ENCODE measurements at regions not wholly inside any gene's neighbourhood (a gene's known extent, or its start where the extent isn't known, plus 50 kb on each side); places are given as distances from the start of the nearest gene placed in this dataset.
A peak's percentile ranks its signal among the peaks of the same experiment; 100 is the strongest.

GRCh38 chr2:196449083-196449482 lies 190.4 kb upstream of the CCDC150 start:
- H3K9me3 ChIP-seq: no peaks in the 10 kb centered on the region
- H3K27me3 ChIP-seq: no peaks in the 10 kb centered on the region
- peaks cover 0 to 3% (median 0%) of the 10 kb centered on the region in 4 donors for H3K4me1 ChIP-seq
- DNase-seq: no peak
- H3K4me3 ChIP-seq: no peak overlapping the region
- WGBS, 2 donors (ENCODE audit: low coverage in 1 of 2): 76% methylated on average over 1 of the region's 1 CpG; no CpG with 5 or more reads in 1 of the 2 donors
- H3K36me3 ChIP-seq: no peaks in the 10 kb centered on the region
- H3K27ac ChIP-seq: no peak overlapping the region
- in situ Hi-C loops (cut with MboI; ENCODE audit: low pct_ligation_motif_present in 1 of 4, low pct_unique_long_range_greater_than_20kb in 1 of 4, low sequenced_read_pairs in 3 of 4) (no loop called here), intact Hi-C loops (cut with DNase I; ENCODE audit: low total_unique reads) (no loop called here)
- TF ChIP-seq EP300 (IDR thresholded peaks at IDR 0.05; ENCODE audit: low read depth) (no peak), POLR2A (IDR thresholded peaks at IDR 0.05) (no peak), CTCF (IDR thresholded peaks at IDR 0.05) (no peak), POLR2AphosphoS5 (IDR thresholded peaks at IDR 0.05) (no peak)

- intact Hi-C loops (cut with DNase I; ENCODE audit: low total_unique reads): no loop called here
- no peaks in the 10 kb centered on the region for H3K36me3 ChIP-seq
- in situ Hi-C loops (cut with MboI; ENCODE audit: low pct_ligation_motif_present in 1 of 4, low pct_unique_long_range_greater_than_20kb in 1 of 4, low sequenced_read_pairs in 3 of 4): loop anchor here in 3 of 4 donors (10.0 to 25.0 kb wide), 2 partner anchors 158 to 340 kb away; no protein-coding TSS in a partner anchor
These were observed 186.8 kb upstream of the CCDC150 start for GRCh38 chr2:196452758-196453157.

GRCh38 chr2:196453613-196454047 lies 185.9 kb upstream of the CCDC150 start:
- peak; percentile 31 for DNase-seq
- Histone ChIP-seq H3K27ac (no peak overlapping the region), H3K4me3 (no peak overlapping the region), H3K27me3 (no peaks in the 10 kb centered on the region), H3K4me1 (peaks cover 0 to 3% (median 0%) of the 10 kb centered on the region in 4 donors), H3K36me3 (no peaks in the 10 kb centered on the region), H3K9me3 (no peaks in the 10 kb centered on the region)
- WGBS, 2 donors (ENCODE audit: low coverage in 1 of 2): 6 to 8% methylated on average over 4 of the region's 4 CpGs
- TF ChIP-seq EP300 (IDR thresholded peaks at IDR 0.05; ENCODE audit: low read depth): no peak
- TF ChIP-seq POLR2A (IDR thresholded peaks at IDR 0.05): no peak
- TF ChIP-seq CTCF (IDR thresholded peaks at IDR 0.05): peak; percentile 27 to 41 (median 32)
- TF ChIP-seq POLR2AphosphoS5 (IDR thresholded peaks at IDR 0.05): no peak
- intact Hi-C loops (cut with DNase I; ENCODE audit: low total_unique reads) (no loop called here), in situ Hi-C loops (cut with MboI; ENCODE audit: low pct_ligation_motif_present in 1 of 4, low pct_unique_long_range_greater_than_20kb in 1 of 4, low sequenced_read_pairs in 3 of 4) (loop anchor here in 3 of 4 donors (10.0 to 25.0 kb wide), 2 partner anchors 159 to 341 kb away; no protein-coding TSS in a partner anchor)

More at GRCh38 chr2:196452758-196453157, 186.8 kb upstream of the CCDC150 start:
- H3K9me3 ChIP-seq: no peaks in the 10 kb centered on the region
- peaks cover 0 to 3% (median 0%) of the 10 kb centered on the region in 4 donors for H3K4me1 ChIP-seq
- no peak for DNase-seq
- no peaks in the 10 kb centered on the region for H3K27me3 ChIP-seq
- TF ChIP-seq CTCF (IDR thresholded peaks at IDR 0.05) (no peak), EP300 (IDR thresholded peaks at IDR 0.05; ENCODE audit: low read depth) (no peak), POLR2A (IDR thresholded peaks at IDR 0.05) (no peak), POLR2AphosphoS5 (IDR thresholded peaks at IDR 0.05) (no peak)
- no peak overlapping the region for H3K4me3 ChIP-seq
- no peak overlapping the region for H3K27ac ChIP-seq

- H3K27ac ChIP-seq: no peak overlapping the region
- no peaks in the 10 kb centered on the region for H3K9me3 ChIP-seq
- no peaks in the 10 kb centered on the region for H3K36me3 ChIP-seq
- no peak for DNase-seq
- intact Hi-C loops (cut with DNase I; ENCODE audit: low total_unique reads) (no loop called here), in situ Hi-C loops (cut with MboI; ENCODE audit: low pct_ligation_motif_present in 1 of 4, low pct_unique_long_range_greater_than_20kb in 1 of 4, low sequenced_read_pairs in 3 of 4) (loop anchor here in 3 of 4 donors (10.0 to 25.0 kb wide), 2 partner anchors 160 to 342 kb away; no protein-coding TSS in a partner anchor)
- TF ChIP-seq POLR2A (IDR thresholded peaks at IDR 0.05) (no peak), CTCF (IDR thresholded peaks at IDR 0.05) (no peak), EP300 (IDR thresholded peaks at IDR 0.05; ENCODE audit: low read depth) (no peak), POLR2AphosphoS5 (IDR thresholded peaks at IDR 0.05) (no peak)
- no peak overlapping the region for H3K4me3 ChIP-seq
- peaks cover 0 to 3% (median 0%) of the 10 kb centered on the region in 4 donors for H3K4me1 ChIP-seq
- H3K27me3 ChIP-seq: peaks cover 7% of the 10 kb centered on the region
- WGBS, 2 donors (ENCODE audit: low coverage in 1 of 2): 87 to 100% methylated on average over 1 of the region's 1 CpG
These were observed 185.0 kb upstream of the CCDC150 start for GRCh38 chr2:196454492-196454891.

Measured in transverse colon (tissue), 4 donors.